Stimulated activated effector memory CD8-positive, alpha-beta T cell treated with anti-CD3 and anti-CD28 coated beads, Interleukin-12 subunit alpha, Interleukin-12 subunit beta, amount 100 ng/mL, for 72 hours (primary cell): ENCODE measurements at regions not wholly inside any gene's neighbourhood (a gene's known extent, or its start where the extent isn't known, plus 50 kb on each side); places are given as distances from the start of the nearest gene placed in this dataset.
"Not testable (repeated sequence)": the region's sequence is repeated elsewhere in the genome, so short reads cannot be mapped to it uniquely, and the experiment has no call there.

ENCODE experiments used
- ATAC-seq: fragments of 150-1000 bp; cut with Tn5 transposase; 2 replicates; pipeline ENCODE4 v1.10.0; 2021
- DNase-seq, 2 donors: peaks; one replicate each; pipeline ENCODE4 v3.0.0; 2021 to 2022; ENCODE audit warnings: low spot score in 2 of 2
- H3K27ac Mint-ChIP-seq: one replicate; pipeline ENCODE4 v1.8.0; 2022; ENCODE audit warnings: mild to moderate bottlenecking, mixed read lengths
- H3K36me3 Mint-ChIP-seq: one replicate; pipeline ENCODE4 v1.8.0; 2022; ENCODE audit warnings: mild to moderate bottlenecking, mixed read lengths
- H3K4me1 Mint-ChIP-seq: one replicate; pipeline ENCODE4 v1.8.0; 2022; ENCODE audit warnings: mixed read lengths
- H3K4me3 Mint-ChIP-seq: one replicate; pipeline ENCODE4 v1.8.0; 2022; ENCODE audit warnings: mild to moderate bottlenecking, mixed read lengths
- H3K9me3 Mint-ChIP-seq: one replicate; pipeline ENCODE4 v1.8.0; 2022; ENCODE audit warnings: mixed read lengths

- peak in 1 of 2 donors; percentile 17 for DNase-seq
- Mint-ChIP-seq H3K4me3 (no peak overlapping the region), H3K9me3 (no peaks in the 10 kb centered on the region), H3K36me3 (no peaks in the 10 kb centered on the region), H3K4me1 (no peaks in the 10 kb centered on the region), H3K27ac (no peak overlapping the region)
- no peak for ATAC-seq
Observed at GRCh38 chr2:217356142-217356541, 496.3 kb upstream of the TNP1 start.

- ATAC-seq (no peak), DNase-seq (no peak)
- Mint-ChIP-seq H3K4me1 (no peaks in the 10 kb centered on the region), H3K36me3 (no peaks in the 10 kb centered on the region), H3K9me3 (peaks cover 2% of the 10 kb centered on the region), H3K4me3 (no peak overlapping the region), H3K27ac (no peak overlapping the region)
Observed at GRCh38 chr2:217353591-217353990, 493.7 kb upstream of the TNP1 start.

GRCh38 chr2:217351378-217351777 is 491.5 kb upstream of the TNP1 start:
- no peak overlapping the region for H3K27ac Mint-ChIP-seq
- no peaks in the 10 kb centered on the region for H3K36me3 Mint-ChIP-seq
- no peak overlapping the region for H3K4me3 Mint-ChIP-seq
- ATAC-seq (no peak), DNase-seq (no peak)
- H3K9me3 Mint-ChIP-seq: peaks cover 2% of the 10 kb centered on the region
- no peaks in the 10 kb centered on the region for H3K4me1 Mint-ChIP-seq

- H3K27ac Mint-ChIP-seq: no peak overlapping the region
- peaks cover 2% of the 10 kb centered on the region for H3K9me3 Mint-ChIP-seq
- DNase-seq (no peak), ATAC-seq (no peak)
- no peaks in the 10 kb centered on the region for H3K4me1 Mint-ChIP-seq
- H3K36me3 Mint-ChIP-seq: no peaks in the 10 kb centered on the region
- no peak overlapping the region for H3K4me3 Mint-ChIP-seq
Observed at GRCh38 chr2:217349251-217349650, 489.4 kb upstream of the TNP1 start.

GRCh38 chr2:217347630-217348029 is 487.8 kb upstream of the TNP1 start:
- H3K9me3 Mint-ChIP-seq, H3K4me3 Mint-ChIP-seq, H3K4me1 Mint-ChIP-seq, DNase-seq, ATAC-seq, H3K27ac Mint-ChIP-seq, H3K36me3 Mint-ChIP-seq: not testable (repeated sequence)

- not testable (repeated sequence) for ATAC-seq
Observed at GRCh38 chr2:217346043-217346442, 486.2 kb upstream of the TNP1 start.

GRCh38 chr2:217340899-217341298 is 481.0 kb upstream of the TNP1 start:
- ATAC-seq (no peak), DNase-seq (no peak)
- H3K4me1 Mint-ChIP-seq: no peaks in the 10 kb centered on the region
- H3K9me3 Mint-ChIP-seq: no peaks in the 10 kb centered on the region
- H3K36me3 Mint-ChIP-seq: no peaks in the 10 kb centered on the region
- no peak overlapping the region for H3K27ac Mint-ChIP-seq
- no peak overlapping the region for H3K4me3 Mint-ChIP-seq

More at GRCh38 chr2:217346043-217346442, 486.2 kb upstream of the TNP1 start:
- H3K4me1 Mint-ChIP-seq, DNase-seq, H3K36me3 Mint-ChIP-seq, H3K4me3 Mint-ChIP-seq, H3K27ac Mint-ChIP-seq, H3K9me3 Mint-ChIP-seq: not testable (repeated sequence)

- Mint-ChIP-seq H3K9me3 (no peaks in the 10 kb centered on the region), H3K36me3 (no peaks in the 10 kb centered on the region), H3K4me3 (no peak overlapping the region), H3K4me1 (no peaks in the 10 kb centered on the region), H3K27ac (no peak overlapping the region)
- DNase-seq (no peak), ATAC-seq (no peak)
Observed at GRCh38 chr2:217340176-217340575, 480.3 kb upstream of the TNP1 start.

GRCh38 chr2:217339753-217340152 is 479.9 kb upstream of the TNP1 start:
- ATAC-seq: no peak
- H3K36me3 Mint-ChIP-seq: no peaks in the 10 kb centered on the region

GRCh38 chr2:217338306-217338916 is 478.5 kb upstream of the TNP1 start:
- no peak overlapping the region for H3K4me3 Mint-ChIP-seq
- no peaks in the 10 kb centered on the region for H3K36me3 Mint-ChIP-seq
- no peak for DNase-seq
- no peaks in the 10 kb centered on the region for H3K4me1 Mint-ChIP-seq
- no peaks in the 10 kb centered on the region for H3K9me3 Mint-ChIP-seq
- no peak for ATAC-seq
- H3K27ac Mint-ChIP-seq: no peak overlapping the region

More at GRCh38 chr2:217339753-217340152, 479.9 kb upstream of the TNP1 start:
- no peaks in the 10 kb centered on the region for H3K4me1 Mint-ChIP-seq
- DNase-seq: no peak
- no peaks in the 10 kb centered on the region for H3K9me3 Mint-ChIP-seq
- no peak overlapping the region for H3K27ac Mint-ChIP-seq
- no peak overlapping the region for H3K4me3 Mint-ChIP-seq

GRCh38 chr2:217337771-217338170 is 477.9 kb upstream of the TNP1 start:
- H3K4me1 Mint-ChIP-seq: no peaks in the 10 kb centered on the region
- ATAC-seq: no peak
- H3K27ac Mint-ChIP-seq: no peak overlapping the region
- H3K4me3 Mint-ChIP-seq: no peak overlapping the region
- DNase-seq: no peak
- H3K9me3 Mint-ChIP-seq: no peaks in the 10 kb centered on the region
- H3K36me3 Mint-ChIP-seq: no peaks in the 10 kb centered on the region

- DNase-seq (no peak), ATAC-seq (no peak)
- no peak overlapping the region for H3K27ac Mint-ChIP-seq
- H3K36me3 Mint-ChIP-seq: no peaks in the 10 kb centered on the region
- no peak overlapping the region for H3K4me3 Mint-ChIP-seq
- H3K9me3 Mint-ChIP-seq: no peaks in the 10 kb centered on the region
- no peaks in the 10 kb centered on the region for H3K4me1 Mint-ChIP-seq
Observed at GRCh38 chr2:217336694-217337093, 476.8 kb upstream of the TNP1 start.

- Mint-ChIP-seq H3K4me3 (no peak overlapping the region), H3K4me1 (no peaks in the 10 kb centered on the region), H3K9me3 (no peaks in the 10 kb centered on the region), H3K27ac (no peak overlapping the region), H3K36me3 (no peaks in the 10 kb centered on the region)
- no peak for DNase-seq
- no peak for ATAC-seq
Observed at GRCh38 chr2:217335341-217335966, 475.6 kb upstream of the TNP1 start.

GRCh38 chr2:217334561-217334960 is 474.7 kb upstream of the TNP1 start:
- Mint-ChIP-seq H3K36me3 (no peaks in the 10 kb centered on the region), H3K4me3 (no peak overlapping the region), H3K27ac (no peak overlapping the region), H3K4me1 (no peaks in the 10 kb centered on the region), H3K9me3 (no peaks in the 10 kb centered on the region)
- no peak for DNase-seq
- no peak for ATAC-seq

- Mint-ChIP-seq H3K27ac (no peak overlapping the region), H3K9me3 (no peaks in the 10 kb centered on the region), H3K4me1 (no peaks in the 10 kb centered on the region), H3K4me3 (no peak overlapping the region), H3K36me3 (no peaks in the 10 kb centered on the region)
- ATAC-seq (no peak), DNase-seq (no peak)
Observed at GRCh38 chr2:217332866-217333265, 473.0 kb upstream of the TNP1 start.

GRCh38 chr2:217332417-217332791 is 472.5 kb upstream of the TNP1 start:
- Mint-ChIP-seq H3K36me3 (no peaks in the 10 kb centered on the region), H3K27ac (no peak overlapping the region), H3K9me3 (no peaks in the 10 kb centered on the region), H3K4me3 (no peak overlapping the region), H3K4me1 (no peaks in the 10 kb centered on the region)
- ATAC-seq: no peak
- DNase-seq: no peak
